GM23338 (cell line): ENCODE measurements at regions not wholly inside any gene's neighbourhood (a gene's known extent, or its start where the extent isn't known, plus 50 kb on each side); places are given as distances from the start of the nearest gene placed in this dataset.

Source experiments
- ATAC-seq: fragments of 200-7000 bp; cut with Tn5 transposase; 3 replicates; pipeline ENCODE4 v1.9.1; 2020
- DNase-seq: peaks from one replicate; pipeline ENCODE4 v3.0.0-alpha.2; 2015; ENCODE audit warnings: low spot score
- H2AFZ ChIP-seq: fragments of 200-600 bp; sonication (generic); 2 replicates; pipeline ENCODE4 v1.8.0; 2016; ENCODE audit warnings: antibody characterized with exemption, mild to moderate bottlenecking, moderate library complexity
- H3F3A ChIP-seq: fragments of 200-600 bp; sonication (generic); replicated peaks from 2 replicates; pipeline ENCODE4 v1.8.0; 2017; ENCODE audit warnings: antibody characterized with exemption, mixed run types, low read depth
- H3K27ac ChIP-seq: fragments of 200-600 bp; sonication (generic); 2 replicates; pipeline ENCODE4 v1.6.1; 2016; ENCODE audit warnings: low read depth
- H3K27me3 ChIP-seq: fragments of 200-600 bp; sonication (generic); 2 replicates; pipeline ENCODE4 v1.8.0; 2016; ENCODE audit warnings: mild to moderate bottlenecking, mixed run types, moderate library complexity; ENCODE audit not compliant: insufficient read depth
- H3K36me3 ChIP-seq: fragments of 200-600 bp; sonication (generic); 2 replicates; pipeline ENCODE4 v1.8.0; 2016; ENCODE audit warnings: mild to moderate bottlenecking; ENCODE audit not compliant: insufficient read depth
- H3K4me1 ChIP-seq: fragments of 200-600 bp; sonication (generic); 2 replicates; pipeline ENCODE4 v1.8.0; 2016; ENCODE audit warnings: mild to moderate bottlenecking, moderate library complexity; ENCODE audit not compliant: insufficient read depth
- H3K4me2 ChIP-seq: fragments of 200-600 bp; sonication (generic); 2 replicates; pipeline ENCODE4 v1.7.1; 2017; ENCODE audit warnings: mixed run types
- H3K4me3 ChIP-seq: fragments of 200-600 bp; sonication (generic); 2 replicates; pipeline ENCODE4 v1.6.1; 2016; ENCODE audit warnings: mixed run types
- H3K79me2 ChIP-seq: fragments of 200-600 bp; sonication (generic); replicated peaks from 2 replicates; pipeline ENCODE4 v1.8.0; 2017; ENCODE audit warnings: mild to moderate bottlenecking; ENCODE audit not compliant: insufficient read depth
- H3K9me2 ChIP-seq: fragments of 200-600 bp; sonication (generic); 2 replicates; pipeline ENCODE4 v1.8.0; 2017; ENCODE audit not compliant: insufficient read depth
- H4K20me1 ChIP-seq: fragments of 200-600 bp; sonication (generic); replicated peaks from 2 replicates; pipeline ENCODE4 v1.8.0; 2017; ENCODE audit warnings: mild to moderate bottlenecking; ENCODE audit not compliant: insufficient read depth
- H3K27ac Mint-ChIP-seq: 2 replicates; pipeline ENCODE4 v1.8.0; 2020; ENCODE audit warnings: inconsistent platforms, mild to moderate bottlenecking, moderate library complexity, mixed read lengths
- H3K27me3 Mint-ChIP-seq: 3 replicates; pipeline ENCODE4 v1.8.0; 2022; ENCODE audit warnings: low read depth, mild to moderate bottlenecking, moderate library complexity, mixed read lengths, inconsistent platforms; ENCODE audit not compliant: insufficient read depth, poor library complexity
- H3K36me3 Mint-ChIP-seq: 3 replicates; pipeline ENCODE4 v1.8.0; 2021; ENCODE audit warnings: low read depth, mild to moderate bottlenecking, inconsistent platforms, moderate library complexity, mixed read lengths
- H3K4me1 Mint-ChIP-seq: 3 replicates; pipeline ENCODE4 v1.8.0; 2020; ENCODE audit warnings: mild to moderate bottlenecking, inconsistent platforms, mixed read lengths
- H3K4me3 Mint-ChIP-seq: 3 replicates; pipeline ENCODE4 v1.8.0; 2021; ENCODE audit warnings: moderate library complexity, mild to moderate bottlenecking, inconsistent platforms, mixed read lengths
- H3K9me3 Mint-ChIP-seq: 3 replicates; pipeline ENCODE4 v1.8.0; 2020; ENCODE audit warnings: moderate library complexity, mild to moderate bottlenecking, inconsistent platforms, mixed read lengths
- CREB1 ChIP-seq: fragments of 250-450 bp; sonication (Bioruptor Pico); IDR thresholded peaks from 2 replicates; pipeline ENCODE4 v1.5.0; 2020; ENCODE audit warnings: low read depth, mild to moderate bottlenecking, moderate library complexity
- EZH2 ChIP-seq: fragments of 200-600 bp; sonication (generic); IDR thresholded peaks from one replicate; pipeline ENCODE4 v1.8.0; 2017; ENCODE audit warnings: antibody characterized with exemption, mild to moderate bottlenecking, low read depth; ENCODE audit not compliant: unreplicated experiment
- JUNB ChIP-seq: IDR thresholded peaks from one replicate; pipeline ENCODE4 v1.6.1; 2016; ENCODE audit warnings: antibody characterized with exemption; ENCODE audit not compliant: unreplicated experiment
- NANOG ChIP-seq: IDR thresholded peaks from 2 replicates; pipeline ENCODE4 v1.6.1; 2016; ENCODE audit warnings: antibody characterized with exemption, borderline replicate concordance
- REST ChIP-seq: IDR thresholded peaks from one replicate; pipeline ENCODE4 v1.6.1; 2018; ENCODE audit warnings: antibody characterized with exemption; ENCODE audit not compliant: unreplicated experiment
- STAT1 ChIP-seq: IDR thresholded peaks from one replicate; pipeline ENCODE4 v1.6.1; 2016; ENCODE audit warnings: antibody characterized with exemption; ENCODE audit not compliant: unreplicated experiment
- ZNF114 ChIP-seq: fragments of 250-450 bp; sonication (Bioruptor Pico); IDR thresholded peaks from 2 replicates; pipeline ENCODE4 v1.5.0; 2020; ENCODE audit warnings: mild to moderate bottlenecking, moderate library complexity
- TF ChIP-seq, protein P1 (sequence below): IDR thresholded peaks from 2 replicates; pipeline ENCODE4 v1.6.1; 2016; ENCODE audit warnings: antibody characterized with exemption

GRCh38 chr7:108684629-108685028 is 115.0 kb downstream of the DNAJB9 start (continued):
- no peak for TF ChIP-seq REST
- TF ChIP-seq JUNB, result no peak

GRCh38 chr7:108686494-108686893 is 116.8 kb downstream of the DNAJB9 start:
- H3K4me3 ChIP-seq, result no peak overlapping the region
- H3K4me2 ChIP-seq, result no peak overlapping the region
- no peaks in the 10 kb centered on the region for H4K20me1 ChIP-seq
- DNase-seq (no peak), ATAC-seq (no peak)
- Mint-ChIP-seq H3K36me3 (no peaks in the 10 kb centered on the region), H3K4me1 (no peaks in the 10 kb centered on the region), H3K9me3 (no peaks in the 10 kb centered on the region; the same call in 1 of the 3 replicates), H3K27me3 (no peaks in the 10 kb centered on the region), H3K4me3 (no peak overlapping the region), H3K27ac (no peak overlapping the region)
- no peaks in the 10 kb centered on the region for H3K4me1 ChIP-seq
- TF ChIP-seq NANOG (no peak), CREB1 (CRISPR knock-in tag) (no peak), STAT1 (no peak), EZH2 (no peak), ZNF114 (no peak)
- TF ChIP-seq, protein P1, sequence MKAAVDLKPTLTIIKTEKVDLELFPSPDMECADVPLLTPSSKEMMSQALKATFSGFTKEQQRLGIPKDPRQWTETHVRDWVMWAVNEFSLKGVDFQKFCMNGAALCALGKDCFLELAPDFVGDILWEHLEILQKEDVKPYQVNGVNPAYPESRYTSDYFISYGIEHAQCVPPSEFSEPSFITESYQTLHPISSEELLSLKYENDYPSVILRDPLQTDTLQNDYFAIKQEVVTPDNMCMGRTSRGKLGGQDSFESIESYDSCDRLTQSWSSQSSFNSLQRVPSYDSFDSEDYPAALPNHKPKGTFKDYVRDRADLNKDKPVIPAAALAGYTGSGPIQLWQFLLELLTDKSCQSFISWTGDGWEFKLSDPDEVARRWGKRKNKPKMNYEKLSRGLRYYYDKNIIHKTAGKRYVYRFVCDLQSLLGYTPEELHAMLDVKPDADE, result no peak
- H3K27ac ChIP-seq, result no peak overlapping the region
- H2AFZ ChIP-seq, result no peak overlapping the region
- no peaks in the 10 kb centered on the region for H3F3A ChIP-seq
- H3K9me2 ChIP-seq, result no peaks in the 10 kb centered on the region
- no peaks in the 10 kb centered on the region for H3K79me2 ChIP-seq
- no peaks in the 10 kb centered on the region for H3K36me3 ChIP-seq
- no peaks in the 10 kb centered on the region for H3K27me3 ChIP-seq

- Histone ChIP-seq H4K20me1 (no peaks in the 10 kb centered on the region), H3K4me3 (no peak overlapping the region), H3K27me3 (no peaks in the 10 kb centered on the region), H3K27ac (no peak overlapping the region), H3K79me2 (no peaks in the 10 kb centered on the region), H3F3A (no peaks in the 10 kb centered on the region), H2AFZ (no peak overlapping the region), H3K36me3 (no peaks in the 10 kb centered on the region), H3K9me2 (no peaks in the 10 kb centered on the region), H3K4me2 (no peak overlapping the region), H3K4me1 (no peaks in the 10 kb centered on the region)
- Mint-ChIP-seq H3K4me3 (no peak overlapping the region), H3K4me1 (no peaks in the 10 kb centered on the region), H3K9me3 (no peaks in the 10 kb centered on the region), H3K36me3 (no peaks in the 10 kb centered on the region), H3K27me3 (peaks cover 1% of the 10 kb centered on the region), H3K27ac (no peak overlapping the region)
- TF ChIP-seq ZNF114, result no peak
- DNase-seq, result no peak
- ATAC-seq, result no peak
Measured at GRCh38 chr7:108697254-108697653, 127.6 kb downstream of the DNAJB9 start.
